WI38 (cell line): ENCODE measurements at regions not wholly inside any gene's neighbourhood (a gene's known extent, or its start where the extent isn't known, plus 50 kb on each side); places are given as distances from the start of the nearest gene placed in this dataset.

ENCODE experiments used
- H3K4me3 ChIP-seq: 2 replicates; pipeline ENCODE4 v1.5.1; 2011; ENCODE audit warnings: low read depth, mild to moderate bottlenecking, control low read depth, low read length
- TF ChIP-seq, protein P1 (sequence below): IDR thresholded peaks from 2 replicates; pipeline ENCODE4 v1.5.1; 2012; ENCODE audit warnings: low read depth, mild to moderate bottlenecking, control low read depth, low read length

DNA sequence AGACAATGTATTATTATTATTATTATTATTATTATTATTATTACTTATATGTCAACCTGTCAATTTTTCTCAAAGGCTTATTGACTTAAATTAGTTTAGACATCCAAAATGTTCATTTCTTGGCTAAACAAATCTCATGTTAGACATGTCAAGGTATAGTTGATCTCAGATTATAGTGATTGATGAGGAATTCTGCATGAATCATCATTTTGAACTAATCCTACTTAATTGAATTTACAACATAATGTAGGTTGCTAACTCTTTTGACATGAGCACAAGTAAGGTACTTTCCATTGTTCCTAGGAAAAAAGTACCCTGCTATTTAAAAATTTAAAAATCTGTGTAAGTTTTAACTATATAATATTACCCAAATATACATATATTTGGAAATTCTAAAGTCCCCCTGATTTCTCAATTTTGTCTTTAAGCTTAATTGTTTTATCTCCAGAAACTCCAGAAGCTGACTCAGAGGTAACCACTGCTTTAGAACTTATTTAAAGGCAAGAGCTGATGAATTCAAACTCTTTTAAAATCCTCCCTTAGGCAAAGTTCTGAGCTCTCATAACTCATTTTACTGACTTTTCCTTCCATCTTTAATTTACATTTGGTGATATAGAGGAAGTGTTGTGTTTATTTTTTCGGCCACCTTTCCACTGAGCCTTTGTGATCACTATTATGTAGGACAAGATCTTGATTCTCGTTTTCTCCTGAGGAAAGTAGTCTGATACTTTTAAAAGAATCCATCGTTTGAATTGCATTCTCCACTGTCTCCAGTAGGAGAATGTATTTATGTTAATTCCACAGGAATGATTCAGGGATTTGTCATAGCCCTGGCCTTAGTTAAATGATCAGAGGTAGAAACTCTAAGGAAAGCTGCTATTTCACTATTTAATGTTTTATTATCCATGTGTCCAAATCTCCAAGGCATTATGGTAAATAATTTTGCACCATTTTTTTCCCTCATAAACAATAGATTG is 1304.5 kb downstream of the AACS start:
- TF ChIP-seq, protein P1, sequence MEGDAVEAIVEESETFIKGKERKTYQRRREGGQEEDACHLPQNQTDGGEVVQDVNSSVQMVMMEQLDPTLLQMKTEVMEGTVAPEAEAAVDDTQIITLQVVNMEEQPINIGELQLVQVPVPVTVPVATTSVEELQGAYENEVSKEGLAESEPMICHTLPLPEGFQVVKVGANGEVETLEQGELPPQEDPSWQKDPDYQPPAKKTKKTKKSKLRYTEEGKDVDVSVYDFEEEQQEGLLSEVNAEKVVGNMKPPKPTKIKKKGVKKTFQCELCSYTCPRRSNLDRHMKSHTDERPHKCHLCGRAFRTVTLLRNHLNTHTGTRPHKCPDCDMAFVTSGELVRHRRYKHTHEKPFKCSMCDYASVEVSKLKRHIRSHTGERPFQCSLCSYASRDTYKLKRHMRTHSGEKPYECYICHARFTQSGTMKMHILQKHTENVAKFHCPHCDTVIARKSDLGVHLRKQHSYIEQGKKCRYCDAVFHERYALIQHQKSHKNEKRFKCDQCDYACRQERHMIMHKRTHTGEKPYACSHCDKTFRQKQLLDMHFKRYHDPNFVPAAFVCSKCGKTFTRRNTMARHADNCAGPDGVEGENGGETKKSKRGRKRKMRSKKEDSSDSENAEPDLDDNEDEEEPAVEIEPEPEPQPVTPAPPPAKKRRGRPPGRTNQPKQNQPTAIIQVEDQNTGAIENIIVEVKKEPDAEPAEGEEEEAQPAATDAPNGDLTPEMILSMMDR = no peak
- no peak overlapping the region for H3K4me3 ChIP-seq

DNA sequence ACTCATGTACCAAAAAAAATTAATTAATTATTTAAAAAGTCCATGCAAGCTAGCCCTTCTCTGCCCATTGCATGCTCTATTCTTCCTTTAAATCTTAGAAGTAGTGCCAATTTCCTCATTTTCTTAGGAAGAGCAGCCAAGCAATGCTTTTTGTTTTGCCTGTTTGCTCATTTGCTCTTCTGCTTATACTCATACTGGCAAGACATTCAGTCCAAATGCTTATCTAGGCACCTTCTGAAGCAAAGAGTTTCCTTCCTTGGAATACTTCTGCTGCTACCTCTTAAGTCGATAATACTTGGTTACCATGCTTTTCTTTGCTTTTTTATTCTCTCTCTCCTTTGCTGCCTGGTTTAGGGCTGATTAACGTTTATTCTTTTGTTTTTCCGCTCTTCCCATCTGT is 1318.3 kb downstream of the AACS start:
- H3K4me3 ChIP-seq = no peak overlapping the region
- TF ChIP-seq, protein P1 = no peak

GRCh38 chr12:126384026-126384564 is 1318.9 kb downstream of the AACS start:
- TF ChIP-seq, protein P1 = no peak
- no peak overlapping the region for H3K4me3 ChIP-seq

DNA sequence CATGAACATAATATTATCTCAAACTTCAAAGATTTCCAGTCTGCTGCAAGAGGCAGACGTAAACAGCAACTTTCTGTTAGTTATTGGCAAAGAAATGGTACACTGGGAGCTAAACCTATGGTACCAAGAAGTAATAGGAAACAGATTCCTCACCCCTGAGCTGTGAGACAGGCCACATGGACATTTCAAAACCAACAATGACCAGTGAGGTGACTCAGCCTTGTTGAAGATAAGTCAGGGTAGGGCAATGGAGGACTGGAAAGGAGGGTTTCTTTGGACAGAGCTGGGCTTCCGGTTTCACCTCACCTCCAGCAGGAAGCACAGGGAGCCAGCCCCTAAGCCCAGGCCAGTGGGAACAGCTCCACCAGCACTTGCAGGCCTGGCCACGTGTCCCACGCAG is 1320.5 kb downstream of the AACS start:
- TF ChIP-seq, protein P1 = no peak
- H3K4me3 ChIP-seq = no peak overlapping the region

- TF ChIP-seq, protein P1 = no peak
- H3K4me3 ChIP-seq = no peak overlapping the region
Measured at GRCh38 chr12:126389220-126389841, 1324.1 kb downstream of the AACS start.

DNA sequence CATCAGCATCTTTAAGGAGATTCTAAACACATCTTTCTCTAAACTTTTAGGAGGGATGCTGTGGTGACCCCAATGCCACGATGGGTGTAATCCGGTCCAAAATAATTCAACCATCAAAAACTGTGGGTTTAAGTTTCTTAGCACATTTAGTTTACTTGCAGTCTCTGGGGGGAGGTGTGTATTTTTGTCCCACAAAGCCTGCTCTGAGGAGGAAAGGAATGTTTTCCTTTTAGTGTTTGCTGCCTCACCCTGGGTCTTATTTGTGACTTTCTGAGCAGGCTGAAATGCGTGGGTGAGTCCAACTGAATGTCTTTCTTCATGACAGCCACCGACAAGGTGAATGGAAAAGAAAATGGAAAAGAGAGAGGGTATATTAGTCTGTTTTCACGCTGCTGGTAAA is 1324.7 kb downstream of the AACS start:
- no peak overlapping the region for H3K4me3 ChIP-seq
- TF ChIP-seq, protein P1 = no peak
